H1 (cell line): ENCODE measurements at regions not wholly inside any gene's neighbourhood (a gene's known extent, or its start where the extent isn't known, plus 50 kb on each side); places are given as distances from the start of the nearest gene placed in this dataset.

Experiments
- ATF3 ChIP-seq: IDR thresholded peaks from 2 replicates; pipeline ENCODE4 v1.6.1; 2011; ENCODE audit warnings: low read depth, mild to moderate bottlenecking, low read length; ENCODE audit not compliant: insufficient read depth
- CHD7 ChIP-seq: fragments of 300-600 bp; sonication (generic); IDR thresholded peaks from 2 replicates; pipeline ENCODE4 v1.7.1; 2012; ENCODE audit warnings: low read length, moderate library complexity, mild to moderate bottlenecking, inconsistent platforms; ENCODE audit not compliant: insufficient replicate concordance
- CTBP2 ChIP-seq: IDR thresholded peaks from 2 replicates; pipeline ENCODE4 v1.7.0; 2011; ENCODE audit warnings: borderline replicate concordance, mild to moderate bottlenecking, moderate library complexity, mixed read lengths, low read length; ENCODE audit not compliant: insufficient read depth, insufficient read length
- KDM5A ChIP-seq: fragments of 200-600 bp; IDR thresholded peaks from 2 replicates; pipeline ENCODE4 v1.7.1; 2012; ENCODE audit warnings: mild to moderate bottlenecking, low read length, inconsistent platforms, mixed read lengths
- MAFK ChIP-seq: IDR thresholded peaks from 2 replicates; pipeline ENCODE4 v1.6.1; 2012; ENCODE audit warnings: low read depth, mild to moderate bottlenecking, improper control_type of control experiment, low read length
- MAX ChIP-seq: IDR thresholded peaks from 2 replicates; pipeline ENCODE4 v1.6.1; 2012; ENCODE audit warnings: inconsistent platforms
- POU5F1 ChIP-seq: IDR thresholded peaks from 2 replicates; pipeline ENCODE4 v1.6.1; 2011; ENCODE audit warnings: low read depth, mild to moderate bottlenecking, low read length, moderate library complexity
- RFX5 ChIP-seq: IDR thresholded peaks from 2 replicates; pipeline ENCODE4 v1.6.1; 2011; ENCODE audit warnings: low read depth, low read length, improper control_type of control experiment, borderline replicate concordance
- SIX5 ChIP-seq: IDR thresholded peaks from 2 replicates; pipeline ENCODE4 v1.6.1; 2011; ENCODE audit warnings: mild to moderate bottlenecking, low read depth, low read length
- SP2 ChIP-seq: IDR thresholded peaks from 2 replicates; pipeline ENCODE4 v1.6.1; 2012; ENCODE audit warnings: mild to moderate bottlenecking, low read length, inconsistent platforms

- no peak for TF ChIP-seq CHD7
- TF ChIP-seq RFX5: no peak
- no peak for TF ChIP-seq CTBP2
- TF ChIP-seq SP2: no peak
- no peak for TF ChIP-seq KDM5A
- no peak for TF ChIP-seq SIX5
- TF ChIP-seq MAX: no peak
- no peak for TF ChIP-seq POU5F1
- no peak for TF ChIP-seq ATF3
- TF ChIP-seq MAFK: no peak
These were observed 59.4 kb upstream of the ZNF438 start (continued) for GRCh38 chr10:31090894-31091607.
